Mucosa of gallbladder (tissue), 1 donor: ENCODE measurements at regions not wholly inside any gene's neighbourhood (a gene's known extent, or its start where the extent isn't known, plus 50 kb on each side); places are given as distances from the start of the nearest gene placed in this dataset.

ENCODE experiments used
- DNase-seq: peaks from one replicate; pipeline ENCODE4 v3.0.0-alpha.2; 2020; ENCODE audit warnings: low spot score
- donor health status: DM: no; HTN: no; CAD: no.

DNA sequence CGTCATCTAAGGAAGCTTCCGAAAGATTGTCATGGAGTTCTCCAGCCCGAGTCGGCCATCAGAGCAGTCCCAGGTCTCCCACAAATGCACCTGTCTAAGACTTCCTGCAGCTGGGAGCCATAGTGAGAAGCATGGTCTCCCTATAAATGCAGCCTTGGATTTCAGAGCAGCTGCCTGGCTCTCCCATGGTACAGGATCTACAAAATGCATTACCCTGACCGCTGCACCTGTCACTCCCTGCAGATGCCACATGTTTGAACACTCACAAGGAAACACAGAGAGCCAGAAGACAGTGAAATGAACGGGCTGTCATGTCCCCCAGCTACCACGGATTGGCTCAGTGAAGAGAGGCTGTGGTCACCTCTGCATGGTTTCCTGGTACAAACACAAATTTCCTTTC is 702.7 kb downstream of the MED13L start:
- no peak for DNase-seq

- DNase-seq, result peak; percentile 14
Observed at GRCh38 chr12:115572440-115572839, 705.1 kb downstream of the MED13L start.

DNA sequence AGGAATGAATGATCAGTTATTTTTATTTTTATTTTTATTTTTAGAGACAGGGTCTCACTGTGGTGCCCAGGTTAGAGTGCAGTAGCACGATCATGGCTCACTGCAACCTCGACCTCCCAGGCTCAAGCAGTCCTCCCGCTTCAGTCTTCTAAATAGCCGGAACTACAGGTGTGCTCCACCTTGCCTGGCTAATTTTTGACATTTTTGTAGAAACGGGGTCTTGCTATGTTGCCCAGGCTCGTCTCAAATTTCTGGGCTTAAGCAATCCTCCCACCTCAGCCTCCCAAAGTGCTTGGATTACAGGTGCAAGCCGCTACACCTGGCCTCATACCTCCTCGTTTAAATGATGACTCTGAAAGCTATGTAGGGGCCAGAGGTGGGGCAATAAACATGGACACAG is 706.0 kb downstream of the MED13L start:
- no peak for DNase-seq

GRCh38 chr12:115571027-115571426 is 706.5 kb downstream of the MED13L start:
- no peak for DNase-seq

- no peak for DNase-seq
Observed at GRCh38 chr12:115570069-115570777, 707.3 kb downstream of the MED13L start.

- DNase-seq, result no peak
Observed at GRCh38 chr12:115569345-115570068, 708.0 kb downstream of the MED13L start.

DNA sequence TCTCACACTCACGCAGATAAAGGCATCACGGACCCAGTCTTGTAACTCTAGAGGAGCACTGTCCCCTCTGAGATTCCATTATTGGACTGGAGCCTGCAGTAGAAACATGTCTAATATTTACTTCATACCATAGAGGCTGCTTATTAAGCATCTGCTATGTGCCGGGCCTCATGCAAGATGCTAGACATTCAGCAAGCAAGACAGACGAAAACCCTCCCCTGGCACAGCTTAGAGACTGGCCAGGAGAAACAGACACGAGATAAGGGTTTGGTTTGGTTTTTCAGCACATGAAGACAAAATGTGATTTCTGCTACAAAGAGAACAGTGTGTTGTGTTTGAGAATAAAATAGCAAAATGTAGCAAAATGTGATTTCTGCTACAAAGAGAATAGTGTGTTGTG is 719.2 kb downstream of the MED13L start:
- DNase-seq, result no peak

DNA sequence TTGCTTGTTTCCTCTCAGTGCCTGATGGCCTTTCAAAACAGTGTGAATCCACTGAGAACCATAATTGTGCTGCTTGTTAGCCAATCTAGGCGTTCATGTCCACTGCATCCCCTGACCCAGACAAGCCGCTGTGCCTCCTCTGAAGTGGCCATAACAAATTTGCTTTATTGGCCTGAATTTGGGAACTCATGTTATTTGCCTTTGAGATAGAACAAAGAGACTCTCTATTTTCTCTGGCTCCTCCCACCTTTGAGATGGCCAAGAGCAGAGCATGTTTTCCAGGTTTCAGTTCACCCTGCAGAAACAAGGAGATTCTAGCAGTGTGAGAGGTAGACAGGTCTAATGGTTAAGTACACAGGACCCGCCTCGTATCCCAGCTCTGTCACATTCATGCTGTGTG is 723.9 kb downstream of the MED13L start:
- DNase-seq, result no peak

DNA sequence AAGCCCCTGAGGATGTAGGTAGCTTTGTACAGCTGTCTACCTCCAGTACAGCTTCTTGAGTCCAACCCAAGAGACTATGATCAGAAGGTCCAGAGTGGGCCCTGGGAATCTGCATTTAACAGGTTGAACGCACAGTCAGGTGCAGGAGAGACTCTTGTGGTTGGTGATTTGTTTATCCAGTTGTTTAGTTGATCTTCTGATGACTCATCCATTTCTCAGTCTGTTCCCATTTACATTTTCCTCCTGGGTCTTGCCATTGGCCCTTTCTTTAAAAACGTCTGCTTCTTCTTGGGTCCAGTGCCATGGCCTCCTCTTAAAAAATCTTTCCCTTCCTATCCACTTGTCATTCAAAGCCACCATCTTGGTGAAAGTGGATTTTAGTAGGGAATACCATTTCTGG is 734.2 kb downstream of the MED13L start:
- no peak for DNase-seq

- no peak for DNase-seq
Observed at GRCh38 chr12:115542656-115543055, 734.8 kb downstream of the MED13L start.

- DNase-seq, result no peak
Observed at GRCh38 chr12:115541891-115542421, 735.5 kb downstream of the MED13L start.

- no peak for DNase-seq
Observed at GRCh38 chr12:115528466-115528865, 749.0 kb downstream of the MED13L start.

DNA sequence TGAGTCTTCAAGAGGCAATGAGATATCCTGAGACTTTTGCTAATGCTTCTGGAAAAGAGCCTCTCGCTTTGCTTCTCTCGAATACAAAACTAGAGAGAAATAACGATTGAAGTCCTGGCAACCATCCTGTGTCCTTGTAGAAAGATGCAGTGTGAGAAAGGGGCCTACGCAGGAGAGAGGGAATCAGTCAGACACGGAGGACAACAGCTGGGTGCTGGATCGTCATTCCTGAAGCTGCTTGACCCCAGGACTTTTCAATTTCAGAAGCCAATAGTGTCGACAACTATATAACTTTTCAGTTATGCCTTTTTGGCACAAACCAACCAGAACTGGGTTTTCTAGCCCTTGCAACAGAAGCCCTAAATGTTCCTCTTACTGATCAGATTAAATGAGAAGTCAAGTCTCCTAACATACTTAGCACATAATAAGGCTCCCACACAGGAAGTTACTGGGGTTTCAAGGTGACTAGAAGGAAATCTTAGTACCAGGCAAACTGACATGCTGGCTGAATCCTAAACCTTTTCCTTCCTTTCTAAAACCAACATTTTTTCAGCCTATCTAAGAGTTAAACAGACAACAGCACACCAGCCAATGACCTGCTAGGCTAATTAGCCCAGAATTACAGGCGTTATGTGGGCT is 755.6 kb downstream of the MED13L start:
- no peak for DNase-seq

DNA sequence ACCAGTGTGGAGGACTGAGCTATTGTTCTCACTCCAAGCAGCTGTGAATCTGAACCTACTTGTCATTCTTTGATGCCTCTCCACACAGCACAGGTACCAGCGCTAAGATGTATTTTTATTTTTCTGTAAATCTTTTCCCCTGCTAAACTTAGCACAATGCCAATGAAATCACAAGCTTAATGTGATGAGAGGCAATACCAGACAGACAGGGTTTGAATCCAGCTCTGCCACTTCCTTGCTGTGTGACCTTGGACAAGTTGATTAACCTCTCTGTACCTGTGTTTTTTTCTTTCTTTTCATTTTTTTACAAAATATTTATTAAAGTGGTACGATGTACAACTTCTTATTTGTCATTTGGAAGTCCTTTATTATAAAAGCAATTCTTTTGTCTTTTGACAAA is 757.6 kb downstream of the MED13L start:
- DNase-seq, result no peak

GRCh38 chr12:115519359-115519758 is 758.1 kb downstream of the MED13L start:
- DNase-seq, result no peak

- DNase-seq, result no peak
Observed at GRCh38 chr12:115517913-115518312, 759.6 kb downstream of the MED13L start.

DNA sequence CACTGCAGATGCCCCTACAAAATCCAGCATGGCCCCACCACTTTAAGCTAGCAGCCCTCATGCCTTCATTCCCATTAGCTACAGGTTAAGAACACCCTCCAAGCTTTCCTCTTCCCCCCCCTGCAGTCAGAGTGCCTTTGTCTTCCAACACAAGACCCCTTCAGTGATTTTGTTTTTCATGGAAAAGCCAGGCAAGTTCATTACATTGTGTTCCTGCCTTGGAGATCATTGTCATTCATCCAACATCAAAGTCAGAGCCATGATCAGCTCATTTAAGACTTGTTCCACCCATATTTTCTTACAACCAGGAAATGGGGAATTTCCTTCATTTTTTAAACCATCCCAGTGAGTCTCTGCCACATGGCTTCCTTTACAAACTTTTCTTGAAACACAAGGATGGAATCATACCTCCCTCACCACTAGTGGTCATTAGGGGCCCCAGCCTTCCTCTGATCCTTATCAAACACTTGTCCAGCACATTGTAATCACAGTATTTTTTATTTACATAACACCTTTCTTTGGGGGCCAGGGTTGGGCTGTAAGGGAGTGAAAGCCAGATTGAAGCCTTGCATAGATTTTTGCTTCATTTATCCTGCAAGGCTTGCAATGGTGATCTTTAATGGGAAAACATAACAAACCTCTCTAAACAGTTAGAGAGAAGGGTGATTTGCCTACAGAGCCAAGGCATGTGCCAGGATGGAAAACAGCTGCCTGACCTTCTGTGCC is 765.3 kb downstream of the MED13L start:
- DNase-seq, result no peak

- DNase-seq, result no peak
Observed at GRCh38 chr12:115511305-115511704, 766.2 kb downstream of the MED13L start.

GRCh38 chr12:115508990-115509389 is 768.5 kb downstream of the MED13L start:
- no peak for DNase-seq

DNA sequence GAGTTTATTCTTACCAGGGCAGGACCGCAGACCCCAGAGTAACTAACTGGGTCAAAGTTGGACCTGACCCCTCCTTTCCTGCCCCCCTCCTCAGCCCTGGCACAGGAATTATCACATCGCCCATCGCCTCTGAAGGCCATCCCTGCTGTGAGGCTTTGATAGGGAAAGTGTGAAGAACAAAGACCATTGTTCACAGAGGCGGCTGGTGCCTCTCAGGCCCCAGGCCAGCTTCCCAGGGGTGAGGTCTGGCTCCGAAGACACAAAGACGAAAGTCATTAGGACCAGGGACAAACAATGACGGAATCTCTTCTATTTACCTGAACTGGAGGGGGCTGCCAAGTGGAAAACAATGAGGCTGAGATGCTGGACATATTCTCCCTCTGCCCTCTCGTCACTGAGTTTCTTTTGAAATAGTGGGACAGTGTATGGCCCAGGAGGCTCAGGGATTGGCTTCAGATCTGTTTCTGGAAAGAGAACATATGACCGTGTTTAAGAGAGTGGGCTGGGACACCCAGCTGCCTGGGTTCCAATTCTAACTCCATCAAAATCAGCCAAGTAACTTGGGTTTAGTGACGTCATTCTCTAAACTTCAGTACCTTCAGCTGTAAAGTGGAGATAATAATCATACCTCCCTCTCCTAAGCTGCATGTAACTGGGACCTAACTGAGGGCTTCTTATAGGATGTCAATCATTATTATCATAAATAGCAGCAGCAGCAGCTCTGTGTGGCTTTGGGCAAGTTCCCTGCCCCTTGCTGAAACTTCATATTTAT is 769.4 kb downstream of the MED13L start:
- DNase-seq, result peak; percentile 15

GRCh38 chr12:115507560-115507889 is 770.0 kb downstream of the MED13L start:
- no peak for DNase-seq
